ENCODE measurements at regions not wholly inside any gene's neighbourhood (a gene's known extent, or its start where the extent isn't known, plus 50 kb on each side); places are given as distances from the start of the nearest gene placed in this dataset.

GRCh38 chr11:110968348-110969062 lies 256.3 kb upstream of the ARHGAP20 start:
- H3K27ac ChIP-seq, result no peak overlapping the region
- ATAC-seq, result no peak
- DNase-seq, result no peak
- intact Hi-C loops (cut with DNase I), result no loop called here
- H3K9me3 ChIP-seq, result no peaks in the 10 kb centered on the region
- no peaks in the 10 kb centered on the region for H3K27me3 ChIP-seq
- H3K4me3 ChIP-seq, result no peak overlapping the region
- H3K36me3 ChIP-seq, result no peaks in the 10 kb centered on the region
- TF ChIP-seq, protein P1, sequence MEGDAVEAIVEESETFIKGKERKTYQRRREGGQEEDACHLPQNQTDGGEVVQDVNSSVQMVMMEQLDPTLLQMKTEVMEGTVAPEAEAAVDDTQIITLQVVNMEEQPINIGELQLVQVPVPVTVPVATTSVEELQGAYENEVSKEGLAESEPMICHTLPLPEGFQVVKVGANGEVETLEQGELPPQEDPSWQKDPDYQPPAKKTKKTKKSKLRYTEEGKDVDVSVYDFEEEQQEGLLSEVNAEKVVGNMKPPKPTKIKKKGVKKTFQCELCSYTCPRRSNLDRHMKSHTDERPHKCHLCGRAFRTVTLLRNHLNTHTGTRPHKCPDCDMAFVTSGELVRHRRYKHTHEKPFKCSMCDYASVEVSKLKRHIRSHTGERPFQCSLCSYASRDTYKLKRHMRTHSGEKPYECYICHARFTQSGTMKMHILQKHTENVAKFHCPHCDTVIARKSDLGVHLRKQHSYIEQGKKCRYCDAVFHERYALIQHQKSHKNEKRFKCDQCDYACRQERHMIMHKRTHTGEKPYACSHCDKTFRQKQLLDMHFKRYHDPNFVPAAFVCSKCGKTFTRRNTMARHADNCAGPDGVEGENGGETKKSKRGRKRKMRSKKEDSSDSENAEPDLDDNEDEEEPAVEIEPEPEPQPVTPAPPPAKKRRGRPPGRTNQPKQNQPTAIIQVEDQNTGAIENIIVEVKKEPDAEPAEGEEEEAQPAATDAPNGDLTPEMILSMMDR (IDR thresholded peaks at IDR 0.05), result no peak
- peaks cover 0 to 17% of the 10 kb centered on the region in 2 donors for H3K4me1 ChIP-seq

DNA sequence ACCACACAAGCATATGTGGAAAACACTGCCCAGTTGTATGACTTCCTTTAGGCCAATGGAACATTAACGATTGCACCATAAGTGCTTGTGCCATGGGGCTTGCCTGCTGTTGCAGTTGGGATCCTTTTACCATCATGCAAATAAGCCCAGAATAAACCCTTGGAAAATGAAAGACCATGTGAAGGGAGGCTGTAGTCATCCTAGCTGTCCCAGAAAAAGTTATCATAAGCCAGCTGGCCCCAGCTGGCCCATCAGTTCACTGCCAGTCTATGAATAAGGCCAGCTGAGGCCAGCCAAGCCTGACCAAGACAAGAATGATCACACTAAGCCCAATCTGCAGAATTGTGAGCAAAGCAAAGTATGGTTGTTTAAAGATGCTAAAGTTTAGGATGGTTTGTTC lies 253.9 kb upstream of the ARHGAP20 start:
- intact Hi-C loops (cut with DNase I), result no loop called here
- H3K36me3 ChIP-seq, result no peaks in the 10 kb centered on the region
- ATAC-seq (no peak), DNase-seq (no peak)
- H3K27me3 ChIP-seq, result no peaks in the 10 kb centered on the region
- TF ChIP-seq, protein P1 (IDR thresholded peaks at IDR 0.05), result no peak
- no peak overlapping the region for H3K27ac ChIP-seq
- H3K4me1 ChIP-seq, result peaks cover 0 to 5% of the 10 kb centered on the region in 2 donors
- no peak overlapping the region for H3K4me3 ChIP-seq
- H3K9me3 ChIP-seq, result no peaks in the 10 kb centered on the region

DNA sequence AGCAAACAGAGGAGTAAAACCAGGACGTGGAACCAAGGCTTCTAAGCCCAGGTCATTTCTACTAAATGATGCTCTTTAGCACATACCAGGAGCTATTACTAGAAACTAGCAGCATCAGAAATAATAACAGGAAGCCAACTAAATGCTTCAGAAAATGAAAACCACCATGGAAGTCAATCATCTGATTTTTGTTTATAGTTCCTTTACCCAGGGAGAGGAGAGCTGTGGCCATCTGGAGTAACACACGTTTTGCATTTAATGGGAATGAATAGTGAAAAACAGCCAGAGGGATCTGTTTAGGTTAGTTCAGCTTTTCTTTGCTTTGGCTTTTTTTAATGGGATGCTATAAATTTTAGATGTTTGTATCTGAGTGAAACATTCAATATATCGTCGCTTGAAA lies 250.7 kb upstream of the ARHGAP20 start:
- DNase-seq, result no peak
- no peak overlapping the region for H3K27ac ChIP-seq
- no peak for ATAC-seq
- intact Hi-C loops (cut with DNase I), result no loop called here
- H3K4me3 ChIP-seq, result no peak overlapping the region
- no peaks in the 10 kb centered on the region for H3K4me1 ChIP-seq
- TF ChIP-seq, protein P1 (IDR thresholded peaks at IDR 0.05), result no peak
- no peaks in the 10 kb centered on the region for H3K27me3 ChIP-seq
- no peaks in the 10 kb centered on the region for H3K9me3 ChIP-seq
- no peaks in the 10 kb centered on the region for H3K36me3 ChIP-seq

GRCh38 chr11:110960167-110960566 lies 247.9 kb upstream of the ARHGAP20 start:
- intact Hi-C loops (cut with DNase I), result no loop called here
- Histone ChIP-seq H3K4me1 (no peaks in the 10 kb centered on the region), H3K4me3 (no peak overlapping the region), H3K36me3 (no peaks in the 10 kb centered on the region), H3K27ac (no peak overlapping the region), H3K9me3 (no peaks in the 10 kb centered on the region), H3K27me3 (no peaks in the 10 kb centered on the region)
- ATAC-seq, result no peak
- TF ChIP-seq, protein P1 (IDR thresholded peaks at IDR 0.05), result no peak
- no peak for DNase-seq

DNA sequence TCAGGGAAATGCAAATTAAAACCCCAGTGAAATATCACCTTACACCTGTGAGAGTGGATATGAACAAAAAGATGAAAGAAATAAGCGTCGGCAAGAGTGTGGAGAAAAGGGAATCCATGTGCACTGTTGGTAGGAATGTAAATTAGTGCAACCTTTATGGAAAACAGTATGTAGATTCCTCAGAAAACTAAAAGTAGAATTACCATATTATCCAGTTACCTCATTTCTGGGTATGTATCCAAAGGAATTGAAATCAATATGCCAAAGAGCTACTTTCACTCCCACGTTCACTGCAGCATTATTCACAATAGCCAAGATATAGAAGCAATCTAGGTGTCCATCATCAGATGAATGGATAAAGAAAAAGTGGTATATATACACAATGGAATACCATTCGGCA lies 246.0 kb upstream of the ARHGAP20 start:
- Histone ChIP-seq H3K36me3 (no peaks in the 10 kb centered on the region), H3K27me3 (no peaks in the 10 kb centered on the region), H3K4me3 (no peak overlapping the region), H3K27ac (no peak overlapping the region), H3K4me1 (no peaks in the 10 kb centered on the region), H3K9me3 (no peaks in the 10 kb centered on the region)
- no peak for ATAC-seq
- DNase-seq, result no peak
- intact Hi-C loops (cut with DNase I), result no loop called here
- TF ChIP-seq, protein P1 (IDR thresholded peaks at IDR 0.05), result no peak
